Transverse colon (tissue), 4 donors: ENCODE measurements at regions not wholly inside any gene's neighbourhood (a gene's known extent, or its start where the extent isn't known, plus 50 kb on each side); places are given as distances from the start of the nearest gene placed in this dataset.

Experiments used
- EP300 ChIP-seq: sonication (generic); formaldehyde crosslinking; IDR thresholded peaks from one replicate; pipeline ENCODE4 v1.6.1; 2017; ENCODE audit warnings: antibody characterized with exemption, low read depth
- POLR2A ChIP-seq: fragments of 450-650 bp; IDR thresholded peaks from one replicate; pipeline ENCODE4 v1.6.1; 2016; ENCODE audit warnings: antibody characterized with exemption, mild to moderate bottlenecking, moderate library complexity
- POLR2AphosphoS5 ChIP-seq, 3 donors: sonication (generic); formaldehyde crosslinking; IDR thresholded peaks; one replicate each; pipeline ENCODE4 v1.6.1; 2016; ENCODE audit warnings: antibody characterized with exemption in 3 of 3
- TF ChIP-seq, protein P1 (sequence below), 5 experiments: fragments of 200-600 bp in 3 of 5; fragments of 450-650 bp in 2 of 5; sonication (generic) in 3 of 5; IDR thresholded peaks; 1 replicate in 2 of 5; 2 replicates in 3 of 5; pipeline ENCODE4 v1.5.1; 2016 to 2017; ENCODE audit warnings: antibody characterized with exemption in 5 of 5, inconsistent platforms in 3 of 5, mild to moderate bottlenecking in 2 of 5, moderate library complexity in 1 of 5

DNA sequence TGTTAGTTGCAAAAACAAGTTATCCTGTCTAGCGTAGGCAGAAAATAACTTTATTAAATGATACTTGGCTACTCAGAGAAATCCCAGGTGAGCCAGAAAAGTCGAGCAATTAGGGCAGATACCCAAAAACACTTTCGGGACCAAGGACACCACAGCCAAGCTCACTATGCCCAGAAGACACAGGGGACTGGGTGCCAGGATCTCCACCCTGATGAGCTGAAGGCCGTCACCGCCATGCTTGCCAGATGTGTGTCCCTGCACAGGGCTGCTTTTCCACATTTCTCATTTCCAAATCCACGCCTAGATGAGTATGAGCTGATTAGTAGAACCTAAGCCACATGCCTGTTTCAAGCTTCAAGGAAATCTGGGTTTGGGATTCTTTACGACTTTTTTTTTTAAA, 214.0 kb upstream of the SMLR1 start:
- TF ChIP-seq, protein P1, sequence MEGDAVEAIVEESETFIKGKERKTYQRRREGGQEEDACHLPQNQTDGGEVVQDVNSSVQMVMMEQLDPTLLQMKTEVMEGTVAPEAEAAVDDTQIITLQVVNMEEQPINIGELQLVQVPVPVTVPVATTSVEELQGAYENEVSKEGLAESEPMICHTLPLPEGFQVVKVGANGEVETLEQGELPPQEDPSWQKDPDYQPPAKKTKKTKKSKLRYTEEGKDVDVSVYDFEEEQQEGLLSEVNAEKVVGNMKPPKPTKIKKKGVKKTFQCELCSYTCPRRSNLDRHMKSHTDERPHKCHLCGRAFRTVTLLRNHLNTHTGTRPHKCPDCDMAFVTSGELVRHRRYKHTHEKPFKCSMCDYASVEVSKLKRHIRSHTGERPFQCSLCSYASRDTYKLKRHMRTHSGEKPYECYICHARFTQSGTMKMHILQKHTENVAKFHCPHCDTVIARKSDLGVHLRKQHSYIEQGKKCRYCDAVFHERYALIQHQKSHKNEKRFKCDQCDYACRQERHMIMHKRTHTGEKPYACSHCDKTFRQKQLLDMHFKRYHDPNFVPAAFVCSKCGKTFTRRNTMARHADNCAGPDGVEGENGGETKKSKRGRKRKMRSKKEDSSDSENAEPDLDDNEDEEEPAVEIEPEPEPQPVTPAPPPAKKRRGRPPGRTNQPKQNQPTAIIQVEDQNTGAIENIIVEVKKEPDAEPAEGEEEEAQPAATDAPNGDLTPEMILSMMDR (IDR thresholded peaks at IDR 0.05), result no peak
- TF ChIP-seq POLR2AphosphoS5 (IDR thresholded peaks at IDR 0.05) (no peak), EP300 (no peak), POLR2A (no peak)
